ENCODE measurements at regions not wholly inside any gene's neighbourhood (a gene's known extent, or its start where the extent isn't known, plus 50 kb on each side); places are given as distances from the start of the nearest gene placed in this dataset.

DNA sequence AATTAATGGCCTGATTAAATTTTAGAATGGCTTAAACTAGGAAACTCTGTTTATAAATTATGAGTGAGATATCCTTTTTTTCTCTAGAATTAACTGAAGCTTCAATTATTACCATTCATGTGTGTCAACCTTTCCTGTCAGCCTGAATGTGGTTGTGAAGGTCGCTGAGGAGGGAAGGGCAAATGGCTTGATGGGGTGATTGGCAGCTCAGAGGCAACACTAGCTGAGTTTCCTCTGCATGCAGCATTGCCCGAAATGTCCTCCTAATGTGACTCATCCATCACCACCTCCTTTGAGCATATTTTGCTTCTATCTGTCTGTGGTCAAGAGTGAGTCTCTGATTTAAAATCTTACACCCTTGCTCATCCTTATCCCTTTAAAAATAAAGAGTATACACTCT lies 281.9 kb downstream of the TENT4A start:
- no peak for DNase-seq
- Histone ChIP-seq H3K27me3 (replicated peaks; ENCODE audit: control insufficient read depth, insufficient read depth, low read length, poor library complexity, severe bottlenecking) (no peaks in the 10 kb centered on the region), H3K4me3 (ENCODE audit: insufficient read depth, low read depth, low read length, poor library complexity, severe bottlenecking) (no peak overlapping the region), H3K27ac (ENCODE audit: insufficient read depth, low read length, poor library complexity, severe bottlenecking) (no peak overlapping the region), H3K9me3 (ENCODE audit: control insufficient read depth, low read length) (no peaks in the 10 kb centered on the region), H3K4me1 (ENCODE audit: control insufficient read depth, insufficient read depth, low read length, poor library complexity, severe bottlenecking) (no peaks in the 10 kb centered on the region), H3K36me3 (ENCODE audit: control insufficient read depth, insufficient read depth, low read length) (no peaks in the 10 kb centered on the region)

DNA sequence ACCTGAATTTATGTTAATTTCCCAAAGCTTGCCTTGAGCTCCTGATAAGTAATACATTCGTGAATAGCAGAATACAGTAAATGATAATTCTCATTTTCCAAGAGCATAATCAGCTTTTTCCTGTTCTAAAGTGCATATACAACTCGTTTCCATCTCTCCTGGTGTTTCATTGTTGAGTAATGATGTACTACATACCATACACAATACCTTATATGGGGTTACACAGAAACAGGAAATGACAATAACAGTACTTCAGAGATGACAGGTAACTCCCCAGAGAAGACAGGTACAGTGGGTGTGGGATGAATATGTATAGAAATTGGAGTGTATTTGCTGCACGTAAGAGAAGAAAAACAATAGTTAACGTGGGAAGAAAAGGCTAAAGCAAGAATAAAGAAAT lies 287.1 kb downstream of the TENT4A start:
- no peak overlapping the region for H3K27ac ChIP-seq (ENCODE audit: insufficient read depth, low read length, poor library complexity, severe bottlenecking)
- H3K4me1 ChIP-seq (ENCODE audit: control insufficient read depth, insufficient read depth, low read length, poor library complexity, severe bottlenecking) = no peaks in the 10 kb centered on the region
- no peaks in the 10 kb centered on the region for H3K36me3 ChIP-seq (ENCODE audit: control insufficient read depth, insufficient read depth, low read length)
- no peaks in the 10 kb centered on the region for H3K9me3 ChIP-seq (ENCODE audit: control insufficient read depth, low read length)
- H3K4me3 ChIP-seq (ENCODE audit: insufficient read depth, low read depth, low read length, poor library complexity, severe bottlenecking) = no peak overlapping the region
- no peaks in the 10 kb centered on the region for H3K27me3 ChIP-seq (replicated peaks; ENCODE audit: control insufficient read depth, insufficient read depth, low read length, poor library complexity, severe bottlenecking)
- DNase-seq = no peak

DNA sequence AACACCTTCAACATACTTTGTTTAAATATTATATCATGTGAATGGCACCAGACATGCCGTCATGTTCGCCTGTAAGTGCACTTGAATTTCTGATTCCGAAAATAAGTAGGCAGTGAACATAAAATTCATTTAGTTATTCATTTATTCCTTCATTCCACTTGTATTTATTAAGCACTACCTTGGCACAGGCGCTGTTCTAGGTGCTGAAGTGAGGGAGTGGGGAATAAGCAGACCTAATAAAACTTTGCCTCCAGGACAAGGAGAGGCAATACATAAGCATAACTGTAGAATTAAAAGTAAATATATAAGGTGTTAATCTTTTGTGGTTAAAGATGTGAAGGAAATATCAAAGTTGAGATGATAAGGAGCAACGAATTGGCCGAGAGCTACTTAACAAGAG lies 297.4 kb downstream of the TENT4A start:
- Histone ChIP-seq H3K9me3 (ENCODE audit: control insufficient read depth, low read length) (no peaks in the 10 kb centered on the region), H3K4me3 (ENCODE audit: insufficient read depth, low read depth, low read length, poor library complexity, severe bottlenecking) (no peak overlapping the region), H3K27ac (ENCODE audit: insufficient read depth, low read length, poor library complexity, severe bottlenecking) (no peak overlapping the region), H3K36me3 (ENCODE audit: control insufficient read depth, insufficient read depth, low read length) (no peaks in the 10 kb centered on the region), H3K27me3 (replicated peaks; ENCODE audit: control insufficient read depth, insufficient read depth, low read length, poor library complexity, severe bottlenecking) (no peaks in the 10 kb centered on the region), H3K4me1 (ENCODE audit: control insufficient read depth, insufficient read depth, low read length, poor library complexity, severe bottlenecking) (no peaks in the 10 kb centered on the region)
- no peak for DNase-seq

DNA sequence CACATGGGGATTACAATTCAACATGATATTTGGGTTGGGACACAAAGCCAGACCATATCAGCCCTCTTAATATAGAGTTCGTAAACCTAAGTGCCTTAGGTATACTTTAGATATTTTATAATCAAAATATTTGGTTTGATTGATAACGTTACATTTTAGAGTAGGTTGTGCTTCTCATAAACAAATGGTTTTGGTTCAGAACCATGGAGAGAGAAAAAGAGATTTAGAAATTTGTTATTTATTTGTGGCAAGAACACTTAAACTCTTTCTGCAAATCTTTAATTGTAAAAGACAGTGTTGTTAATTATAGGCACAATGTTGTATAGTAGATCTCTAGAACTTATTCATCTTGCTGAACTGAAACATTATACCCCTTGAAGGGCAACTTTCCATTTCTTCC lies 298.8 kb downstream of the TENT4A start:
- no peak for DNase-seq
- H3K4me3 ChIP-seq (ENCODE audit: insufficient read depth, low read depth, low read length, poor library complexity, severe bottlenecking) = no peak overlapping the region
- H3K36me3 ChIP-seq (ENCODE audit: control insufficient read depth, insufficient read depth, low read length) = no peaks in the 10 kb centered on the region
- H3K27me3 ChIP-seq (replicated peaks; ENCODE audit: control insufficient read depth, insufficient read depth, low read length, poor library complexity, severe bottlenecking) = no peaks in the 10 kb centered on the region
- H3K4me1 ChIP-seq (ENCODE audit: control insufficient read depth, insufficient read depth, low read length, poor library complexity, severe bottlenecking) = no peaks in the 10 kb centered on the region
- H3K9me3 ChIP-seq (ENCODE audit: control insufficient read depth, low read length) = no peaks in the 10 kb centered on the region
- no peak overlapping the region for H3K27ac ChIP-seq (ENCODE audit: insufficient read depth, low read length, poor library complexity, severe bottlenecking)

DNA sequence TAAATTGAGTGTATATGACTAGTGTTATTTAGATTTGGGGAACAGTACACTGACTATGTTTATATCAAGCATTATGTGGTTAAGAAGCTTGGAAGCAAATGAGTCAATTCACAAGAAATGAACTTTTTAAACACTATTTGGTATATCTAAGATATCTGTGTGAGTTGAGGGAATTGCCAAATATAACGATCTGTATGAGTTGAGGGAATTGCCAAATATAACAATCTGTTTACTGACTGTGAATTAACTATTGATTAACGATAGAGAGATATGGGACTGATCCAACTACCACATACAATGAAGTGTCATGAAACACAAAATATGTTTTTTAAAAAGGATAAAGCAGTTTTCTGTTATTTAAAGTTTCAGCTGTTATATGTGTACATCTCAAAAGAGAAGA lies 301.4 kb downstream of the TENT4A start:
- no peak for DNase-seq
- Histone ChIP-seq H3K4me1 (ENCODE audit: control insufficient read depth, insufficient read depth, low read length, poor library complexity, severe bottlenecking) (no peaks in the 10 kb centered on the region), H3K27ac (ENCODE audit: insufficient read depth, low read length, poor library complexity, severe bottlenecking) (no peak overlapping the region), H3K9me3 (ENCODE audit: control insufficient read depth, low read length) (no peaks in the 10 kb centered on the region), H3K4me3 (ENCODE audit: insufficient read depth, low read depth, low read length, poor library complexity, severe bottlenecking) (no peak overlapping the region), H3K36me3 (ENCODE audit: control insufficient read depth, insufficient read depth, low read length) (no peaks in the 10 kb centered on the region), H3K27me3 (replicated peaks; ENCODE audit: control insufficient read depth, insufficient read depth, low read length, poor library complexity, severe bottlenecking) (no peaks in the 10 kb centered on the region)

DNA sequence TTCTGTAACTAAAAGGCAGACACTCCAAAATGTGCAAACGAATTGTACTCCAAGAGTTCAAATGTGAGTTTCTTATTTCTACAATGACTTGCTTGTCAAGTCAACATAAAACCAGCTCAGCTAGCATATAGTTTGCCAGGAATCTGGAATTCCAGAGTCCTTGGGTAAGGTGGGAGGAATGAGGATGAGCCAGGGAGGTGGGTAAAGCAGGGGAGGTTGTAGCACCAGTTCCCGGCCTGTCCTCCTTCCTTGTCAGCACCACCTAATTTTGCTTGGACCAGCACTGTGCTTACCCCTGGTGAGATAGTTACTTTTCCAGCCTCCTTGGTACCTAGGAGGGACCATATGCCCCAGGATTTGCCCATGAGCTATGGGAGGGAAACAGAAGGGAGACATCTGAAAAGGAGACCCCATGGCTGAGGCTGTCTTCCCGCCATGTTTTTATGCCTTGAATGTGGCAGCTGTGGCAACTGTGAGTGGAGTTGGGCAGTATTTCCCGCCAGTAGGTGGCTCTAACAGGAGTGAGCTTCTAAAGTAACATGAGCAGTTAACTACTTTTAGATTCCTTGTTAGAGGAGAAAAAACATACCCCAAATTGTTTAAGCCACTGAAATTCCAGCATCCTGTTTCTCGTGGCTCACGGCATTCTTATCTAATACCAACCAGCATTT lies 302.5 kb downstream of the TENT4A start:
- no peaks in the 10 kb centered on the region for H3K36me3 ChIP-seq (ENCODE audit: control insufficient read depth, insufficient read depth, low read length)
- H3K4me1 ChIP-seq (ENCODE audit: control insufficient read depth, insufficient read depth, low read length, poor library complexity, severe bottlenecking) = no peaks in the 10 kb centered on the region
- no peaks in the 10 kb centered on the region for H3K27me3 ChIP-seq (replicated peaks; ENCODE audit: control insufficient read depth, insufficient read depth, low read length, poor library complexity, severe bottlenecking)
- no peak overlapping the region for H3K4me3 ChIP-seq (ENCODE audit: insufficient read depth, low read depth, low read length, poor library complexity, severe bottlenecking)
- no peak overlapping the region for H3K27ac ChIP-seq (ENCODE audit: insufficient read depth, low read length, poor library complexity, severe bottlenecking)
- no peak for DNase-seq
- no peaks in the 10 kb centered on the region for H3K9me3 ChIP-seq (ENCODE audit: control insufficient read depth, low read length)

DNA sequence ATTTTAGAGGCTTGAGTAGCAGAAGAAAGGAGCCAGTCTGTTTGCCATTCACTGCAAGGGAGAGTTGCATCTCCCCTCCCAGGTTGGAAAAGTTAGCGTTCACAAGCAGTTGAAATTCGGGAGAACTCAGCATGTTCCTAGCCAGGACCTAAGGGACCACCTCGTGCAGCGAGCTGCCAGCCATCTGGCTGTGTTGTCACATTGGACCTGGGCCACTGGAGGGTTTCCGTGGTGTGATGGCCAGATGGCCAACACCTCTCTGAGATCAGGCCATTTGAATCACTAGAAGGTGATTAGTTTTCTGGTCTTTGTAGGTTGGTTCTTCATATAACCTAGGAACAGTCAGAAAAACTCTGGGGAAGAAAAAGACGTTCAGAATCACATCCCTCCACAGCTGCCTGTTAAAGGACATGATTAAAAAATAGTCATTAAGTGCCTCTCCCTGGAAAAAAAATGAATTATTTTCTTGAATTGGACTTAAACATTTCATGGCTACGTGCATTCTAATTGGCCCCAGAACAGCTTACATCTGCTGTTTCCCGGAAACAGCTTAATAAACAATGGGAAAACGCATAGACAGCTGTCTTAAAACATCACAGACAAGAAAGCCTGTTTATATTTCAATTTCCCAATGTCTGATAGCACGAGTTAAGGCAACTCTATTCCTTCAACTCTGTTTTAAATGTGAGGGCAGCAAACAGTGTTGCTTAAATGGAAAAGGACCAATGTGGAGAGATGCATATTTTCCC lies 303.9 kb downstream of the TENT4A start:
- H3K4me1 ChIP-seq (ENCODE audit: control insufficient read depth, insufficient read depth, low read length, poor library complexity, severe bottlenecking) = no peaks in the 10 kb centered on the region
- H3K27ac ChIP-seq (ENCODE audit: insufficient read depth, low read length, poor library complexity, severe bottlenecking) = no peak overlapping the region
- peaks cover 5% of the 10 kb centered on the region for H3K9me3 ChIP-seq (ENCODE audit: control insufficient read depth, low read length)
- H3K27me3 ChIP-seq (replicated peaks; ENCODE audit: control insufficient read depth, insufficient read depth, low read length, poor library complexity, severe bottlenecking) = no peaks in the 10 kb centered on the region
- DNase-seq = no peak
- no peaks in the 10 kb centered on the region for H3K36me3 ChIP-seq (ENCODE audit: control insufficient read depth, insufficient read depth, low read length)
- H3K4me3 ChIP-seq (ENCODE audit: insufficient read depth, low read depth, low read length, poor library complexity, severe bottlenecking) = no peak overlapping the region

DNA sequence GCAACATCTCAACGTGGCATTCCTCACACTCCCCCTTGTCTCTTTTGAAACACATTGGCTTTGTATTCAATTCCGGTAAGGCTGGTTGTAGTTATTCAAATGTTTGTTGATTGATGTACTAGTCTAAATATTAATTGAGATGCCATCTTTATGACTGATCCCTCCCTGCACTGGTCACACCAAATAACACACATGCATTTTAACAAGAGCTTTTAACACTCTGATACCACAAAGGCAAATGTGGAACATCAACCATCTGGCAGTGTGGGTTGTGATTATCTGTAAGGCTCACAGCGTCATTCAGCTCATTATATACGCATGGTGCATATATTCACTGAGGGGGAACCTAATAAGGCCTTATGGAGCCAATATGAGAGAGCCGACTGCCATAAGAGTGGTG lies 305.0 kb downstream of the TENT4A start:
- no peaks in the 10 kb centered on the region for H3K4me1 ChIP-seq (ENCODE audit: control insufficient read depth, insufficient read depth, low read length, poor library complexity, severe bottlenecking)
- DNase-seq = no peak
- no peak overlapping the region for H3K27ac ChIP-seq (ENCODE audit: insufficient read depth, low read length, poor library complexity, severe bottlenecking)
- peaks cover 13% of the 10 kb centered on the region for H3K9me3 ChIP-seq (ENCODE audit: control insufficient read depth, low read length)
- no peaks in the 10 kb centered on the region for H3K27me3 ChIP-seq (replicated peaks; ENCODE audit: control insufficient read depth, insufficient read depth, low read length, poor library complexity, severe bottlenecking)
- no peak overlapping the region for H3K4me3 ChIP-seq (ENCODE audit: insufficient read depth, low read depth, low read length, poor library complexity, severe bottlenecking)
- no peaks in the 10 kb centered on the region for H3K36me3 ChIP-seq (ENCODE audit: control insufficient read depth, insufficient read depth, low read length)

DNA sequence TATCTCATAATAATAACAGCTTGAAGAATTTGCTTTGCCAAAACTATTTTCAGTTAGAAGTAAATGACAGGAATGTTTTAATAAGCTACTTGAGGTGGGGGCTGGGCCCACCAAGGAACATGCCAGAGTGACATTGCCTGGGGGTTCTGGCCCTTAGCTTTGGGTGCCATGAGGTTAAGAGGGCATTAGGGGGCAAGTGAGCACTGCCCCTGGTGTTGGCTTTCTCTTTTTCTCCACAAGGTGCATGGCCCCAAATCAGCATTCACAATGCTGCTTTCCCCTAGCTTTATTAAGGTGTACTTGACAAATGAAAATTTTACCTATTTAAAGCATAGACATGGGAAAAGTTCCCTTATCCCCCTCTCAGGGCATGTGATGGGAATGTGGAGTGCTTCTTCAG lies 305.4 kb downstream of the TENT4A start:
- no peak for DNase-seq
- Histone ChIP-seq H3K36me3 (ENCODE audit: control insufficient read depth, insufficient read depth, low read length) (no peaks in the 10 kb centered on the region), H3K9me3 (ENCODE audit: control insufficient read depth, low read length) (peaks cover 13% of the 10 kb centered on the region), H3K27me3 (replicated peaks; ENCODE audit: control insufficient read depth, insufficient read depth, low read length, poor library complexity, severe bottlenecking) (no peaks in the 10 kb centered on the region), H3K27ac (ENCODE audit: insufficient read depth, low read length, poor library complexity, severe bottlenecking) (no peak overlapping the region), H3K4me1 (ENCODE audit: control insufficient read depth, insufficient read depth, low read length, poor library complexity, severe bottlenecking) (no peaks in the 10 kb centered on the region), H3K4me3 (ENCODE audit: insufficient read depth, low read depth, low read length, poor library complexity, severe bottlenecking) (no peak overlapping the region)

DNA sequence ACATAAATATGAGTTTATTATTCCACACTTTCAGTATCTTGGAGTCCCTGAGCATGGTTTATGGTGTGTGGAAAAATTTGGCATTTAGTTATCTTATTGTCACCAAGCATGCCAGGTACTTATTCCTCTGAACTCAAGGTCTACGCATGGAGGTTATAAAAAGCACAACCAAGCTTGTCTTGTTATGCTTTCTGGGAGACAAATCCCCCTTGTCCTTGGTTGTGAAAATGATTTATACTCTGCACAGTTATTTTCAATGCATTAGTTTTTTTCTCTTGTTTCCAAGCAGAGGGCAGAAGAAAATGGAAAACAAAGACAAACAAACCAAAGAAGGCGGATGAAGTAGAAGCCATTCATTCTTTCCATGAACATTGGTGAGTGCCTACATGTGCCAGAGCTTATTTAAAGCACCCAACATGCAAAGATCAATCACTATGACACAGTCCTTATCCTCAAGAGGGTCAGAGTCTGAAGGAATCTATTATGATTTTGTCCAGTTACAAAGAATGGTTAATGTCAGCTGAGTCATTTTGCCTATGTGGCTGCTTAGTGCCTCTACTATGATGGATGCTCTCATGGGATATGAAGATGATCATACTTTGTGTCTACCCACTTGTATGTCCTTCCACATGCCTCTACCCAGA lies 323.1 kb downstream of the TENT4A start:
- no peak overlapping the region for H3K27ac ChIP-seq (ENCODE audit: insufficient read depth, low read length, poor library complexity, severe bottlenecking)
- H3K4me3 ChIP-seq (ENCODE audit: insufficient read depth, low read depth, low read length, poor library complexity, severe bottlenecking) = no peak overlapping the region
- H3K36me3 ChIP-seq (ENCODE audit: control insufficient read depth, insufficient read depth, low read length) = no peaks in the 10 kb centered on the region
- H3K9me3 ChIP-seq (ENCODE audit: control insufficient read depth, low read length) = no peaks in the 10 kb centered on the region
- no peak for DNase-seq
- no peaks in the 10 kb centered on the region for H3K4me1 ChIP-seq (ENCODE audit: control insufficient read depth, insufficient read depth, low read length, poor library complexity, severe bottlenecking)
- no peaks in the 10 kb centered on the region for H3K27me3 ChIP-seq (replicated peaks; ENCODE audit: control insufficient read depth, insufficient read depth, low read length, poor library complexity, severe bottlenecking)
